Upper lobe of right lung (tissue), 1 donor: ENCODE measurements at regions not wholly inside any gene's neighbourhood (a gene's known extent, or its start where the extent isn't known, plus 50 kb on each side); places are given as distances from the start of the nearest gene placed in this dataset.
"Not testable (repeated sequence)": the region's sequence is repeated elsewhere in the genome, so short reads cannot be mapped to it uniquely, and the experiment has no call there.

ENCODE experiments used
- ATAC-seq: fragments of 200-7000 bp; cut with Tn5 transposase; one replicate; pipeline ENCODE4 v1.9.1; 2020; ENCODE audit warnings: mild to moderate bottlenecking, moderate library complexity
- DNase-seq: peaks from one replicate; pipeline ENCODE4 v3.0.0-alpha.2; 2020
- H3K27ac ChIP-seq: fragments of 200-600 bp; one replicate; pipeline ENCODE4 v1.8.0; 2022
- H3K27me3 ChIP-seq: fragments of 200-600 bp; one replicate; pipeline ENCODE4 v1.8.0; 2022; ENCODE audit warnings: mild to moderate bottlenecking
- H3K36me3 ChIP-seq: fragments of 200-600 bp; one replicate; pipeline ENCODE4 v1.8.0; 2022
- H3K4me1 ChIP-seq: fragments of 200-600 bp; one replicate; pipeline ENCODE4 v1.8.0; 2022
- H3K4me3 ChIP-seq: fragments of 200-600 bp; one replicate; pipeline ENCODE4 v1.8.0; 2022; ENCODE audit warnings: mild to moderate bottlenecking
- H3K9me3 ChIP-seq: fragments of 200-600 bp; one replicate; pipeline ENCODE4 v1.8.0; 2022
- CTCF ChIP-seq: fragments of 200-600 bp; IDR thresholded peaks from one replicate; pipeline ENCODE4 v1.8.0; 2022; ENCODE audit warnings: antibody characterized with exemption
- intact Hi-C: fragments of 100-400 bp; cut with DNase I; formaldehyde crosslinking; loops from one replicate; pipeline ENCODE4 v1.11.0; 2022
- donor health status: DM: no; HTN: yes; CAD: no; lungs with severe emphysema.

GRCh38 chr20:25863536-25864325, 167.1 kb upstream of the ZNF337 start:
- TF ChIP-seq CTCF: no peak
- ATAC-seq: no peak
- Histone ChIP-seq H3K36me3 (no peaks in the 10 kb centered on the region), H3K4me3 (peak overlapping the region; percentile 47), H3K27ac (no peak overlapping the region), H3K27me3 (peaks cover 13% of the 10 kb centered on the region), H3K9me3 (no peaks in the 10 kb centered on the region), H3K4me1 (peaks cover 18% of the 10 kb centered on the region)
- DNase-seq: no peak
- intact Hi-C loops: no loop called here

GRCh38 chr20:25862967-25863530, 166.4 kb upstream of the ZNF337 start:
- peak; percentile 95 for DNase-seq
- H3K36me3 ChIP-seq, H3K27ac ChIP-seq, intact Hi-C loops, H3K9me3 ChIP-seq: not testable (repeated sequence)
- peak; percentile 68 for ATAC-seq
- Histone ChIP-seq H3K4me3 (peak overlapping the region; percentile 47), H3K4me1 (peaks cover 25% of the 10 kb centered on the region), H3K27me3 (peaks cover 13% of the 10 kb centered on the region)
- peak; percentile 21 for TF ChIP-seq CTCF

GRCh38 chr20:25860531-25861150, 164.0 kb upstream of the ZNF337 start:
- Histone ChIP-seq H3K36me3 (no peaks in the 10 kb centered on the region), H3K9me3 (no peaks in the 10 kb centered on the region), H3K4me3 (no peak overlapping the region), H3K4me1 (peaks cover 24% of the 10 kb centered on the region), H3K27ac (no peak overlapping the region), H3K27me3 (peaks cover 10% of the 10 kb centered on the region)
- no peak for TF ChIP-seq CTCF
- ATAC-seq (no peak), DNase-seq (no peak)
- intact Hi-C loops: no loop called here

GRCh38 chr20:25859649-25860530, 163.2 kb upstream of the ZNF337 start:
- TF ChIP-seq CTCF: no peak
- no peak overlapping the region for H3K27ac ChIP-seq
- DNase-seq: peak; percentile 88
- intact Hi-C loops: no loop called here
- no peaks in the 10 kb centered on the region for H3K9me3 ChIP-seq
- H3K4me1 ChIP-seq: peaks cover 20% of the 10 kb centered on the region
- peaks cover 10% of the 10 kb centered on the region for H3K27me3 ChIP-seq
- H3K36me3 ChIP-seq: no peaks in the 10 kb centered on the region
- H3K4me3 ChIP-seq: peak overlapping the region; percentile 36
- ATAC-seq: peak; percentile 56
